ENCODE measurements at regions not wholly inside any gene's neighbourhood (a gene's known extent, or its start where the extent isn't known, plus 50 kb on each side); places are given as distances from the start of the nearest gene placed in this dataset.

DNA sequence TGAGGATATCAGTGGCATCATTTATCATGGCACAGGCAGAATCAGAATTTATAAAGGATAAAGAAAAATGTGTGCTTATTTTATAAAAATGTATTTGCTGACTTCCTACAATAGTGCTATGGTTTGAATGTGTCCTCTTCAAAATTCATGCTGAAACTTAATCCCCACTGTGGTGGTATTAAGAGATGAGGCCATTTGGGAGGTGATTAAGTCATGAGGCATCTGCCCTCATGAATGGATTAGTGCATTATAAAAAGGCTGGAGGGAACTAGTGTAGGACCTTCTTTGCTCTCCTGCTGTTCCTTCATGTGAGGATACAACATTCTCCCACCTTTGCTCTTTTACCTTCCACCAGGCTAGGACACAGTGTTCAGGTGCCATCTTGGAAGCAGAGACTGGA, 212.8 kb downstream of the RFC3 start:
- Mint-ChIP-seq H3K27me3 (no peaks in the 10 kb centered on the region), H3K36me3 (no peaks in the 10 kb centered on the region), H3K4me3 (no peak overlapping the region), H3K4me1 (no peaks in the 10 kb centered on the region), H3K9me3 (peaks cover 3 to 5% of the 10 kb centered on the region in 2 donors), H3K27ac (no peak overlapping the region)
- no peak for ATAC-seq (replicated peaks)
- DNase-seq: no peak

DNA sequence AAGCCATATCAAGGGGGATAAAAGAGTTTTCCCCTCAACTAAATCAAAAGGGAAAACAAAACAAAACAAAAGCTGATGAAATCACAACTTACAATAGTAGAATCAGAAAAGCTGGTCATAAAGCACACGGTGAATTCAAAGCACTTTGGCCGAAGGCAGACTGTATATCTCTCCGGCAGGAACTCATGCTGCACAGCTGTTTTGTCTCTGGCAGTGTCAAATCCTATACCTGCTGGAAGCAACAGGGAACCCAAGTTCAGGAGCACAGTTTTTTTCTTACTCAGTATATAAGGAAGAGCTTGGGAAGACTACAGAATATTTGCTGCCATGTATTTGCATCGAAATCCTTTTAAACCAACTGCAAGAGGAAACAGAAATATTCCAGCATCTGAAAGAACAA, 213.7 kb downstream of the RFC3 start:
- DNase-seq (no peak), ATAC-seq (replicated peaks) (no peak)
- Mint-ChIP-seq H3K27me3 (no peaks in the 10 kb centered on the region), H3K36me3 (no peaks in the 10 kb centered on the region), H3K9me3 (peaks cover 3 to 5% of the 10 kb centered on the region in 2 donors), H3K4me1 (no peaks in the 10 kb centered on the region), H3K27ac (no peak overlapping the region), H3K4me3 (no peak overlapping the region)

DNA sequence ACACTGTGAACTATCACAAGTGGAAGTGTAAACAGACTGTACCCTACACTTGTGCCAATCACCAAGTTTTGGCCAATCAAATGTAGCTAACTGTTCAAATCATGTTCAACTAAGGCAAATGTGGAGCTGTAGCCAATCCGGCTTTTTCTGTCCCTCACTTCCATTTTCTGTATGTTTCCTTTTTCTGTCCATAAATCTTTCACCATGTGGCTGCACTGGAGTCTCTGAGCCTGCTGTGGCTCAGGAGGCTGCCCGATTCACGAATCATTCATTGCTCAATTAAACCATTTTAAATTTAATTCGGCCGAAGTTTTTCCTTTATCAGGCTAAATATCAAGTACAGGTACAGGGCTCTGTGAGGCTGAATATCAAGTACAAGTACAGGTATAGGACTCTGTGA, 216.5 kb downstream of the RFC3 start:
- Mint-ChIP-seq H3K27me3 (no peaks in the 10 kb centered on the region), H3K4me1 (no peaks in the 10 kb centered on the region), H3K9me3 (peaks cover 3 to 5% of the 10 kb centered on the region in 2 donors), H3K27ac (no peak overlapping the region), H3K36me3 (no peaks in the 10 kb centered on the region), H3K4me3 (no peak overlapping the region)
- ATAC-seq (replicated peaks) (no peak), DNase-seq (no peak)

DNA sequence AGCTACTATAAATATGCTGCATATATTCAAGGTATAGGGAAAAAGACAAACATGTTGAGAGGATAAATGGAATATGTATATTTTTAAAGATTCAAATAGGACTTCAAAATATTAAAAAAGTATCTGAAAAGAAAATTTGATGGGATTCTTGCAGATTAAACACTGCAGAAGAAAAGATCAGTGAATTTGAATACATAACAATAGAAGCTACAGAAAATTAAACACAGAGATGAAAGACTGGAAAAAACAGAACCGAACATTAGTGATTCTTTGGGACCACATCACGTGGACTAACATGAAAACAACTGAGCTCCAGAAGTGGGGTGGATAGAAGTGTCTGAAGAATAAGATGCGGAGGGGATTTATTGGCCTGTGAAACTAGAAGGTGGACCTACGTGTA, 217.2 kb downstream of the RFC3 start:
- Mint-ChIP-seq H3K9me3 (peaks cover 3 to 5% of the 10 kb centered on the region in 2 donors), H3K27ac (no peak overlapping the region), H3K27me3 (no peaks in the 10 kb centered on the region), H3K36me3 (no peaks in the 10 kb centered on the region), H3K4me1 (no peaks in the 10 kb centered on the region), H3K4me3 (no peak overlapping the region)
- no peak for DNase-seq
- ATAC-seq (replicated peaks): no peak

DNA sequence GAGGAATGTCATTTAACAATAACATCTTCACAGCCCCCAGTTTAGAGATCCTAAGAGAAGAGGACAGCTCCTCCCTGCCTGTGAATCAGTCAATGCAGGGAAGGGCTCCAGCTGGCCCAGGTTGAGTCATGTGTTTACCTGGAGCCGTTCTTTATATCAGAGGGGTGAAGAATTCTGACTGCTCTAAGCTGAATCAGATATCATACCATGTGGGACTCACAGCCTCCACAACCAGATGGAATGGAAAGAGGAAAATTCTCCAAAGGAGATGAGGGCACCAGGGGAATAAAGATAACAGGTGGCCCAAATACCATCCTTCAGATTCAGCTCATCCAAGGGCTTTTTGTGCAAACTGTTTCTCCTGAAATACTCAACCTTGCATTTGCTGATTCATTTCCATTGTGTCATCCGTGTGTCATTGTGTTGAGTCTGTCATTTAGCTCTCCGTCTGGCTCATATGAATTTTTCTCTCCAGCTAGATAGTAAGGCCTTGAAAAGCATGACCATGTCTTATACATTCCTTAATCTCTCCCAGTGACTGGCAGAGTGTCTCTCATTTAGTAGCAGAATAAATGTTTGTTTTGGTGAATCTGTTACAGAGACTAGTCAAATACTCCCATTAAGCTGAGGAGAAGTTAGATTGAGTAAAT, 217.9 kb downstream of the RFC3 start:
- H3K27me3 Mint-ChIP-seq: no peaks in the 10 kb centered on the region
- H3K4me1 Mint-ChIP-seq: no peaks in the 10 kb centered on the region
- DNase-seq (no peak), ATAC-seq (replicated peaks) (no peak)
- H3K27ac Mint-ChIP-seq: no peak overlapping the region
- H3K4me3 Mint-ChIP-seq: no peak overlapping the region
- H3K9me3 Mint-ChIP-seq: peaks cover 3 to 5% of the 10 kb centered on the region in 2 donors
- no peaks in the 10 kb centered on the region for H3K36me3 Mint-ChIP-seq

DNA sequence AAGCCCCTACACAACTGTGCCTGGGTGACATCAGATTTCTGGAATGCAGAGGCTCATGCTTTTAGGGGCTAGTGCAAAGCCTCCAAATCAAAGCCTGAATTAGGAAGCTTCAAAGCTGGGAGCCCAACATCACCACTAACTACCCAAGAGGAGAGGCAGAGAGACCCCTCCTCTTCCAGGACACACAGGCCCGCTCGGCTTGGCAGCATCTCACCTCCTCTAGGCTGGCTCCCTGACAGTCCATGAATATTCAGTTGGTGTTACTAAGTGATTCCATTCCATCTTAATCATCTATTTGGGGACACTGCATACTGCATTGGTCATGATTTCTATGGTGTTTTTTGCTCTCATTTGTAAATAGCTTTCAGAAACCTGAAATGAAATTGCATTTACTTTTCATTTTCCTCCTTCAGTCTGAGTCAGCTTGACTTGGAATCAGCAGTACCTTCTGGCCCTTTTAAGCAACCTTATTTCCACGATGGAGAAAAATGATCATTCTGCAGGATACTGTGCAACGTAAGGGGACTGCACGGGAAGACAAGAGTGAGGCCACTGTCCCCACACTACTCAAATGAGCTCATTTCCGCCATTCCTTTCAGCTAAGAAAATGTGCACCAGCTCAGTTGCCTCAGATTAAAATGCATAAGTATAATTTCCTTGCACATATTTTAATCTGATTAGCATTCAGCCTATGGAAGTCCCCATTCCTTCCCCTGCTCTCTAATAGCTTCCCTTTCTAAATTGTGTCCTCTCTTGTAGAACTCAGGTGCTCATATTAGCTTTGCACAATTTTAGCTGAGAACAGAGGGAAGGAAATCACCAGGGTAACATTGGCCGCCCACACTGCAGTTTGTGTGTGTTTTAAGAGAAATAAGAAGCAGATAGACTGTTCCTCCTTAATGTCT, 219.9 kb downstream of the RFC3 start:
- H3K27ac Mint-ChIP-seq: no peak overlapping the region
- H3K4me1 Mint-ChIP-seq: no peaks in the 10 kb centered on the region
- H3K4me3 Mint-ChIP-seq: no peak overlapping the region
- peaks cover 3 to 5% of the 10 kb centered on the region in 2 donors for H3K9me3 Mint-ChIP-seq
- DNase-seq (no peak), ATAC-seq (replicated peaks) (no peak)
- H3K27me3 Mint-ChIP-seq: no peaks in the 10 kb centered on the region
- no peaks in the 10 kb centered on the region for H3K36me3 Mint-ChIP-seq

DNA sequence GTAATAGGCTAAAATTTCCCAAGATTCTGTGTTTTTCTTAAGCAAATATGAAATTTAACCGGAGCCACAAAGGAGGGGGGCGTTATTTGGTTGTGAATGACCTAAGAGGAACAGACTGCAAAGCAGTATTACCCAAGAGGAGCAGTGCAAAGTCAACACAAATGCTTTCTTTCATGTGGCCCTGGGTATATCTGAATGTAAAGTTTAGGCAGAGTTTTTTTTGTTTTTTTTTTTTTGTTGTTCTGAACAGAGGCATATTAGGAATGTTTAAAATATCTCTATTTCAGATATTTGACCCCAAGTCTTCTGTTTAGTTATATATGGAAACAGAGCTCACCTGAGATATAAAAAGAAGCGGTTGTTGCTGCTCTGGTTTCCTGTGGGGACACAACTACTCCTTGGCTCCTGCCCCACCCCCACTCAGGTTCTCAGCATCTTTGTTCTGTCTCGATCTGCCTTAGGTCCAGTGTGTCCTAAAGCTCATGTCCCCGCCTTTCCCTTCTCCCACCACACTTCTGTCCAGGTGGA, 220.7 kb downstream of the RFC3 start:
- H3K4me1 Mint-ChIP-seq: no peaks in the 10 kb centered on the region
- H3K27ac Mint-ChIP-seq: no peak overlapping the region
- peaks cover 3 to 5% of the 10 kb centered on the region in 2 donors for H3K9me3 Mint-ChIP-seq
- H3K36me3 Mint-ChIP-seq: no peaks in the 10 kb centered on the region
- no peak overlapping the region for H3K4me3 Mint-ChIP-seq
- ATAC-seq (replicated peaks) (no peak), DNase-seq (no peak)
- no peaks in the 10 kb centered on the region for H3K27me3 Mint-ChIP-seq

DNA sequence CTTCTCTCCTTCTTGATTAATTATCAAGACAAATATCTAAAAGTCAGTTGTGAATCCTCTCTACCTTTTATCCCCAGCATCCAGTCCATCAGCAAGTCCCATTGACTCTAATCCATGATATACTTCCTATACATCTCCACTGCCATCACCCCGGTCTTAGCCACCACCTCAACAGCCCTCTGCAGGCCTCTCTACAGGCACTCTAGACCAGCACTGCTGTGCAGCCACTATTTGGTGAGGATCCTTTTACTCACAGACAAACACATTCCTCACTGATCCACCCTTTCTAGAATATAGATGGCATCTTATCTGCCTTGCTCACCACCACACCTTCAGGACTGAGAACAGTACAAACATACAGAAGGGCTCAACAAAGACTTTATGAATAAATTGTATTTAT, 221.7 kb downstream of the RFC3 start:
- no peaks in the 10 kb centered on the region for H3K27me3 Mint-ChIP-seq
- H3K9me3 Mint-ChIP-seq: peaks cover 3 to 5% of the 10 kb centered on the region in 2 donors
- H3K4me1 Mint-ChIP-seq: no peaks in the 10 kb centered on the region
- no peak for DNase-seq
- no peaks in the 10 kb centered on the region for H3K36me3 Mint-ChIP-seq
- no peak for ATAC-seq (replicated peaks)
- H3K4me3 Mint-ChIP-seq: no peak overlapping the region
- H3K27ac Mint-ChIP-seq: no peak overlapping the region

DNA sequence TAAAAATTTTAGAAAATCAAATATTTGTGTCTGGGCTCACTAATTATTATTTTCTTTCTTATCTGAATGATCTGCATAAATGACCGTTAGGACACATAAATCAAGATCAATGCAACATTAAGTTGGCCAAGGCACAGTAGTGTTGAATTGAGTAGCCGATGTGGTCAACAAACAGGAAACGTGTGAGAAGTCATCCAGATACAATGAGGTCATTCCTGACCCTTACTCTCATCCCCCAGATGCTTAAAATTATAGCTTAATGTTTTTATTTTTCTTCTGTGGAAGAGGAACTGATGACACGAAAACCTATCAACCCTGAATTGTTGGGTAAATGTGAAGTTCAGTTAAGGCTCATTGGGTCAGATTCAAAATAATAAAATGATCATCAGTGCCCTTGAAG, 222.9 kb downstream of the RFC3 start:
- no peak overlapping the region for H3K4me3 Mint-ChIP-seq
- no peaks in the 10 kb centered on the region for H3K9me3 Mint-ChIP-seq
- H3K27ac Mint-ChIP-seq: no peak overlapping the region
- ATAC-seq (replicated peaks): no peak
- no peaks in the 10 kb centered on the region for H3K36me3 Mint-ChIP-seq
- no peaks in the 10 kb centered on the region for H3K4me1 Mint-ChIP-seq
- H3K27me3 Mint-ChIP-seq: no peaks in the 10 kb centered on the region
- DNase-seq: no peak

DNA sequence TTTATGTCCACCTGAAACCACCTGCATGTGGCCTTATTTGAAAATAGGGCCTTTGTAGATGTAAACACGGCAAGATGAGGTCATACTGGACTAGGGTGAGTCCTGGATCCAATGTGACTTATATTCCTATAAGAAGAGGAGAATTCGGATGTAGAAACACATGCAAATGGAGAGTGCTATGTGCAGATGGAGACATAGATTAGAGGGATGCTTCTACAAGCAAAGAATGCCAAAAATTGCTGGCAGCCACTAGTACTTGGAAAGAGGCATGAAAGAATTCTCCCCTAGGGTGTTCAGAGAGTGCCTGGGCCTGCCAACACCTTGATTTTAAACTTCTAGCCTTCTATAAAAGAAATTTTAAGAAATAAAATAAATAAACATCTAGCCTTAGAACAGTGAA, 226.1 kb downstream of the RFC3 start:
- H3K9me3 Mint-ChIP-seq: peaks cover 0 to 2% of the 10 kb centered on the region in 2 donors
- no peaks in the 10 kb centered on the region for H3K36me3 Mint-ChIP-seq
- H3K4me3 Mint-ChIP-seq: no peak overlapping the region
- DNase-seq (no peak), ATAC-seq (replicated peaks) (no peak)
- H3K27ac Mint-ChIP-seq: no peak overlapping the region
- H3K27me3 Mint-ChIP-seq: no peaks in the 10 kb centered on the region
- no peaks in the 10 kb centered on the region for H3K4me1 Mint-ChIP-seq

DNA sequence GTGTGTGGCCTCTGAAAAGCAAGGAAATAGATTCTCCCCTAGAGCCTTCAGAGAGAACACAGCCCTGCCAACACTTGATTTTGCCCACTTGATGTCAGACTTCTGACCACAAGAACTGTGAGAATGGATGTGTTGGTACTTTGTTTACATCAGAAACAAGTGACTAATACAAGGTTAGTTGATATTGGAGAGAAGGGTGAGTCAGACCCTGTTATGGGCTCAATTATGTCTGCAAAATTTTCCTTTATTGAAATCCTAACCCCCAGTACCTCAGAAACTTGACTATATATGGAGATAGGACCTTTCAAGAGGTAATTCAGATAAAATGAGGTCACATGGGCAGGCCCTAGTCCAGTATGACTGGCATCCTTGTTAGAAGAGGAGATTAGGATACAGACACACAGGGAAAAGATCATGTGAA, 226.7 kb downstream of the RFC3 start:
- DNase-seq: no peak
- H3K27me3 Mint-ChIP-seq: no peaks in the 10 kb centered on the region
- no peak overlapping the region for H3K27ac Mint-ChIP-seq
- ATAC-seq (replicated peaks): no peak
- no peaks in the 10 kb centered on the region for H3K4me1 Mint-ChIP-seq
- H3K9me3 Mint-ChIP-seq: peaks cover 0 to 2% of the 10 kb centered on the region in 2 donors
- no peak overlapping the region for H3K4me3 Mint-ChIP-seq
- no peaks in the 10 kb centered on the region for H3K36me3 Mint-ChIP-seq

DNA sequence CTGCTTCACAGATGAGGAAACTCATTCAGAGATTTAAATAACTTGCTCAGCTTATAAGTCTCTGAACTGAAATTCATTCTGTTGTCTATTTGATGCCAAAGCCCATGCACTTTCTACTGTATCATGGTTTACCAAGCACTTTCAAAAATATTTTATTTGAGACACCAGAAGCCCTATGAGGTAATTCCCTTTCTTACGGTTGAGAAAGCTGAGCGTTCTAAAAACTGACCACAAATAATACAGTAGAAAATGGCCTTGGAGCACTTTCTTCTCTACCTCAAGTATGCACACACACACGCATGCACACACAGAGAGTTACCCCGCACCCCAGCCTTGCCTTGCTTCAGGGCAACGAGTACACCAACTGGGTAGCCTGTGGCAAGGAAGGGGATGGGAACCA, 228.5 kb downstream of the RFC3 start:
- H3K4me1 Mint-ChIP-seq: no peaks in the 10 kb centered on the region
- DNase-seq (no peak), ATAC-seq (replicated peaks) (no peak)
- peaks cover 0 to 2% of the 10 kb centered on the region in 2 donors for H3K36me3 Mint-ChIP-seq
- H3K27me3 Mint-ChIP-seq: no peaks in the 10 kb centered on the region
- H3K9me3 Mint-ChIP-seq: peaks cover 0 to 7% of the 10 kb centered on the region in 2 donors
- H3K4me3 Mint-ChIP-seq: no peak overlapping the region
- H3K27ac Mint-ChIP-seq: no peak overlapping the region

DNA sequence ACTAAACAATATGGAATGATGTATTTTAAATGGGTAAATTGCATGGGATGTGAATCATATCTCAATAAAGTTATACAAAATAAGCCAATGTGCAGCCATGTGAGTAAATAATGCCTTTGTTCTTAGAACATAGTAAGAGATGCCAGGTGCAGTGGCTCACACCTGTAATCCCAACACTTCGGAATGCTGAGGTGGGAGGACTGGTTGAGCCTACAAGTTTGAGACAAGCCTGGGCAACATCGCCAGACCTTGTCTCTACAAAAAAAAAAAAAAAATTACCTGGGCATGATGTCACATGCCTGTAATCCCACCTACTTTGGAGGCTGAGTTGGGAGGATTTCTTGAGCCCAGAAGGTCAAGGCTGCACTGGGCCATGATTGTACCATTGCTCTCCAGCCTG, 230.7 kb downstream of the RFC3 start:
- peaks cover 0 to 9% of the 10 kb centered on the region in 2 donors for H3K9me3 Mint-ChIP-seq
- H3K27ac Mint-ChIP-seq: no peak overlapping the region
- no peak overlapping the region for H3K4me3 Mint-ChIP-seq
- no peaks in the 10 kb centered on the region for H3K4me1 Mint-ChIP-seq
- no peak for ATAC-seq (replicated peaks)
- DNase-seq: no peak
- H3K27me3 Mint-ChIP-seq: no peaks in the 10 kb centered on the region
- H3K36me3 Mint-ChIP-seq: peaks cover 0 to 2% of the 10 kb centered on the region in 2 donors

DNA sequence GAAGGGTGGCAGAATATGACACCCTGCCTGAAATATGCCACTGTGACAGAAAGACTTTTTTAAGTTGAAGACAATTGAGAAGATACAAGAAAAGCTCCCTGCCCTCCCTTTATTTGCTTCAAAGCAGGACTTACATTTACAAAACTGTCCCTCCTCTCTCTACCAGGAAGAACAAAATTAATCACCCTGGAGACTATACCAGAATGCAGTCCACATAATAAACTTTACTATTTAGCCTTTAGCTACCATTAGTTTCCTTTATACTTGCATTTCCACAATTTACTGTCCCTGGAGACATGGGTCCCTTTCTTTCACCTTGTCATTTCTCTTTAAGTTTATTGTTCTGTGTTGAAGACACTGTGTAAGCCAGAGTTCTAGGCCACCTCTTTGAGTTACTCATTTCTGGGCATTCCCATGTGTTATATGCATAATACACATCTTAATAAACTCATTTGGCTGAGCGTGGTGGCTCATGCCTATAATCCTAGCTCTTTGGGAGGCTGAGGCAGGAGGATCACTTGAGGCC, 238.8 kb downstream of the RFC3 start:
- Mint-ChIP-seq H3K27ac (no peak overlapping the region), H3K4me3 (no peak overlapping the region), H3K27me3 (no peaks in the 10 kb centered on the region), H3K36me3 (no peaks in the 10 kb centered on the region), H3K9me3 (peaks cover 0 to 2% of the 10 kb centered on the region in 2 donors), H3K4me1 (peaks cover 0 to 9% of the 10 kb centered on the region in 2 donors)
- ATAC-seq (replicated peaks) (no peak), DNase-seq (no peak)
